HG03575 (cell line): ENCODE measurements at regions not wholly inside any gene's neighbourhood (a gene's known extent, or its start where the extent isn't known, plus 50 kb on each side); places are given as distances from the start of the nearest gene placed in this dataset.
"Not testable (repeated sequence)": the region's sequence is repeated elsewhere in the genome, so short reads cannot be mapped to it uniquely, and the experiment has no call there.

Source experiments
- ATAC-seq: cut with Tn5 transposase; IDR thresholded peaks from one replicate; pipeline ENCODE4 v1.9.1; 2021; ENCODE audit not compliant: unreplicated experiment, insufficient number of reproducible peaks, low FRiP score; ENCODE audit errors: extremely low read depth

DNA sequence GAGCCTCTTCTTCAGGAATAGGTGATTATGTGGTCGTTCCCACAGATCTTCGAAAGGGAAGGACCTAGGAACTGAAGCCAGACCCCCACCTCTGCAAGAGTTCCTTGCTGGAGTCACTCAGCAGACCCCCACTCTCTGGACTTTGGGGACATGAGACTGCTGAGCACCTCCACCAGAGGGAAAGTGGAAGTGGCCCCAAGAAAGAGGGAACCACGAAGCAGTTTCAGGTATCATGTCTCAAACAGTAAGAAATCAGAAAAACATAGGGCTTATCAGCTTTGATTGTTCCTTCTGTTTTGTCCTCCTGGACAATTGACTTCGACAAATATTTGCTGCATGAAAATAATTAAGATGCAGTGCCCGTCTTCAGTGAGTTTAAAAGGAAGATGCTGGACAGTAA, 98.9 kb downstream of the CDRT15L2 start:
- ATAC-seq: not testable (repeated sequence)

DNA sequence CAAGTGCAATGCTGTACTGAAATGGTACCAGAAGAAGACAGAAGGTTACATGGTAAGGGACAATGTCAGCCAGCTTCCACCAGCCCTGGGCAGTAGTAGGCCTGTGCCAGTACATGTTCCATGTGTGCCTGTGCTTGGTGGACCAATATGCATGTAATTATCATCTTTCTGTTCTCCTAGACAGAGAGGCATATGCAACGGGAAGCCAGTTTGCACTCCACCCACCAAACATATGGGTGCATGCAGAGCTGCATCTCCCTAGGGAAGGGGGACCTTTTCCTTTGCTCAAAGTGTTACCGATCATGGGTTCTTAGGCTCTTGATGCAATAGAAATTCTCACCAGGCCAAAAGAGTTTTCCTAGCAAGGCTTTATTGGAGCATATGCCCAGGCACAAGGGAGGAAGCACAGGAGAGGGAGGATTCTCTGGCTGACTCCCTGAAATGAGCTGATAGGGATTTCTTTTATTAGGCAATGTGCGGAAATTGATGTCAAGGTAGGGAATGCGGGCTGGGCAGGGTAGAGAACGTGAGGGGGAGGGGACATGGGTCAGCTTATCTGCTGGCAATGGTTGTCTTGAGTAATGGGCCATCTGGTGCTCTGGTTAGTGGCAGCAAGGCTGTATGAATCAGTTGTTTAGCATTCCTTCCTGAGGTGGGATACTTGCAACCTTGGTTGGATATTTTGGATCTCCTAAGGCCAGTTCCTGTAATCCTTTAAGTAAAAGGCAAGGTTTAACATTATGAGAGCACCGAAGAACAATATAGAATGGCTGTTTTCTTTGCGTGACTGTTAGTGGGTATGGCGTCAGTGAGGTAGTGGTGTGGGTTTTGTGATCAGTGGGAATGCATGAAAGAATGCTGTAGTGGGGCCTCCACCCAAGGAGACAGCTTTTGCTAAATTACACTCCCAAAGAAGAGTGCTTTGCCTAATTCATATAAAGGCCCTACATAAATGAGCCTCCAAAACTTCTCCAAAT, 102.5 kb downstream of the CDRT15L2 start:
- ATAC-seq: not testable (repeated sequence)

DNA sequence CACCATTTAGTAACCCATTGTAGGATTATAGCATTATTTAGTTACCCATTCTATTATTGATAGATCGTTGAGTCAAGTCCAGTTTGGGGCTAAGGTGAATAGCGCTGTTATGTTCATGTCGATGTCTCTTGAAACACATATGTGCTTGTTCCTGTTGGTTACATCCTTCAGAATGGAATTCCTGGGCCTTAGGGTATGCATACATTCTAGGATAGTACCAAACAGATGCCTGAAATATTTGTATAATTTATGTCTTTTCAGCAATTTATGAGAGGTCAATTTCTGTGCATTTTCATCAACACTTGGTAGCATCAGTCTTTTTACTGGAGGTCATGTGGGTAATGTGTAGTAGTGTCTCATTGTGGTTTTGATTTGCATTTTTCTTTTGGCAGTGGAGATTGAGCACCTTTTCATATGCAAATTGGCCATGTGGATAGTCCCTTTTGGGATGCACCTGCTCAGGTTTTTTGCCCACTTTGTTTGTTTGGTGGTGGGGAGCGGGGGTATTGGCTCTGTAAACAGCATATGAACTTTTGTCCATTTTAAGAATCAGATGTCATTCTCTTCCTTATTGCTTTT, 104.2 kb downstream of the CDRT15L2 start:
- ATAC-seq: not testable (repeated sequence)

DNA sequence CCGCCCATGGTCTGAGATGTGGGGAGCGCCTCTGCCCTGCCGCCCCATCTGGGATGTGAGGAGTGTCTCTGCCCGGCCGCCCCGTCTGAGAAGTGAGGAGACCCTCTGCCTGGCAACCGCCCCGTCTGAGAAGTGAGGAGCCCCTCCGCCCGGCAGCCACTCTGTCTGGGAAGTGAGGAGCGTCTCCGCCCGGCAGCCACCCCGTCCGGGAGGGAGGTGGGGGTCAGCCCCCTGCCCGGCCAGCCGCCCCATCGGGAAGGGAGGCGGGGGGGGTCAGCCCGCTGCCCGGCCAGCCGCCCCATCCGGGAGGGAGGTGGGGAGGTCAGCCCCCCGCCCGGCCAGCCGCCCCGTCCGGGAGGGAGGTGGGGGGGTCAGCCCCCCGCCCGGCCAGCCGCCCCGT, 105.5 kb downstream of the CDRT15L2 start:
- ATAC-seq: not testable (repeated sequence)

DNA sequence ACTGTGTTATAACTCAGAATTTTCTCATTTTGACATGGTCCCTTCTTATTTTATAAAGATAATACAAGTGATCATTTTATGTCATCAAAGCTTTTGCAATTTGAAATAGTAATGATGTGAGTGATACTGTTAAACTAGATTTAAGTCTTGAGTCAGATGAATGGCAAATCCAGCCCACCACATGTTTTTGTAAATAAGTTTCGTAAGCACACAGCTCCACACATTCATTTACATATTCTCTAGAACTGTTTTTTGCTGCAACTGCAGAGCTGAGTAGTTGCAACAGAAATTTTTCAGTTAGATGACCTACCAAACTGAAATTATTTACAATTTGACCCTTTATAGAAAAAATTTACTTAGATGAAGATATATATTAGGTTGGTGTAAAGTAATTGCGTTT, 108.1 kb downstream of the CDRT15L2 start:
- ATAC-seq: not testable (repeated sequence)

DNA sequence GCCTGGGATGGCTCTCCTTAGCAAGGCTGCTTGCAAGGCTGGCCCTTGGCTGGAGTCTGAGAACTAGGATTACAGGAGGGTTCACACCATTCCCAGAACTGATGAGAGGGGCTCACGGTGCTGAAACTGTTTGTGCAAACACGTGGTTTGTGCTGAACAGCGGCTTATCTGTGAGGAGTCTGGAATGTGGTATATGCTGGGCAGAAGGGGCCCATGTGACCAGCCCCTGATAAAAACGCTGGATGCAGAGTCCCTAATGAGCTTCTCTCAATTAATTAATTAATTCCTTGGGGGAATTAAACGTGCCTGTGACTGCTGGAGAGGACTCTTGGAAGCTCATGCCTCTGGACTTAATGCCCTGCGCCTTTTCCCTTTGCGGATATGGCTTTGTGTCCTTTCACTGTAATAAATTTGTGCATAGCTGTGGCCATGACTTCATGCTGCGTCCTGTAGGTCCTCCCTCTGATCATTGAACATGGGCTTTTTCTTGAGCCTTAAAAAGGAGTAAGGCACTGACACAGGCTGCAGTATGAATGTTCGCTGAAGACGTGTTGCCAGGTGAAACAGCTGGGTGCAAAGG, 109.7 kb downstream of the CDRT15L2 start:
- ATAC-seq: not testable (repeated sequence)

DNA sequence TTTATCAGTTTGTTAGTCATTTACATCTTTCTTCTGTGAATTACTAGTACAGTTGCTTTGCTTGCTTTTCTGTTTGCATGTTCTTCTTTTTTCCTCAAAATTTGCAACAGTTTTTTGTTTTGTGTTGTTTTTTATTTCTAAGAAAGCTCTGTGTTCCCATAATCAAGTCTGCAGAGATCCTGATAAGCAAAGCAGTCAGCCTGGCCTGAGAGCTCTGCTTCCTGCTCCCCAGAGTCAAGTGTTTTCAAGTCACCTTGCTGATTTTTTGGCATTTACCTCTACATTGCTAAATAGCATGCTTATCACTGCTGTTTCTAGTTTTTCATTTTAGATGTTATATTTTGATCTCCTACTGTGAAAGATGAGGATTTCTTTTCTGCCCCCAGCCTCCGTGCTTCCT, 113.2 kb downstream of the CDRT15L2 start:
- not testable (repeated sequence) for ATAC-seq

DNA sequence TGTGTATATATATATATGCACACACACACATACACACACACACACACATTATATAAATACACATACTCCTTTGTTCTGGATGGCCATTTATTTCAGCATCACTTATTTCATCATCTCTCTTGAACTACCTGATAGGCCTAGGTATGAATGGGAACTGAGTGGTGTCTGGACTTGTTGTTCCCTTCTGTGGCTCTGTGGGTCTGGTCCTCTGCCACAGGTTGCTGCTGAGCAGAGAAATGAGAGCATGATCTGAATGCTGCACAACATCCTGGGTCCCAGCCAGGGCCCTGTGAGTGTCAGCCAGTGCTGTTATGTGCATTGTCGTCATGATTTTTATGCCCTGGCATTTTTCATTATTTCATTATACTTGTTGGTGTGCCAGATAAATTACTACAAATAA, 116.3 kb downstream of the CDRT15L2 start:
- ATAC-seq: not testable (repeated sequence)

DNA sequence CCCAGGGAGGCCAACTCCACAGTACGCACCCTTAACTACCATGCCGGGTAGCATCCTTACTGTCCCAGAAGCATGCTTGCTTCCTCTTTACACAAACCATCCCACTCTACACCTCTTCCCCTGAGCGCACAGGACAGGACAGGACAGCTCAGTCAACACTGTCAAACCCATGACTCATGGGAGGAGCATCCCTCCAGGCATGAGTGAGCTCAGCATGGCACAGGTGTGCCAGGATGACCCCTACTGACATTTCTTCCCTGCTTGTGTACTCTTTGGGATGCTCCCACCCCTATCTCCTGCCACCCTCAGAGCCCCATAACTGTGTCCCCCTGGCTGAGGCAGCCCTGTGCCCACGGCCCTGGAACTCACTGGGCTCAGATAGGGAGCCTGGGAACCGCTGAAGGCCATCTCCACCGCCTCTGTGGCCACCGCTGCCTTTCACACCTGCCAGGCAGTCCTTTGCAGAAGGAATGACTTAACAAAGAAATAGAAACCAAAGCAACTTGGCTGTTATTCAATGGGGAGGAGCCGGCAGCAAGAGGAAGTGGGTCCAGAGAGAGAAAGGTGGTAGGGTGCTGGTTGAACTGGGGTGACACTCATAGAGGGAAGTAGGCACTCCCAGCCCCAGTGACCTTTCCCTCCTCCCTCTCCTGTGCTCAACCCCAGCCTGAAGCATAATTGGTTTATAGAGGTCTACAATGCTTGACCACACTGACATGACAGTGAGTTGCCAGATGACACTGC, 119.1 kb downstream of the CDRT15L2 start:
- ATAC-seq: not testable (repeated sequence)

DNA sequence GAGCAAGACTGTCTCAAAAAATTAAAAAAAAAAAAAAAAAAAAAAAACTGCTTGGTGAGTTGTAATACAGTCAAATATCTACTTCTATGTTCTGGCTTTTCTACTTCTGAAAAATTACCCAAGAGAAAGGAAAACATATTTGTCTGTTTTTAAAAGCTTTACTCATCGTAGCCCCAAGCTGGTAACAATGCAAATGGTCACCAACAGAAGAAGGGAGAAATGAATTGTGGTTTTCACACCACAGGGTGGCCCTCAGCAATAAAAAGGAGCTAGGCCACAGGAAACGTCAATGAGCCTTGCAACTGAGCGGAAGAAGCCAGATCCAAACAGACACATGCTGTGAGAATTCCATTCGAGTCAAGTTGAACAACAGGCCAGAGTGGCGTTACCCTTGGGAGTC, 121.0 kb downstream of the CDRT15L2 start:
- ATAC-seq: not testable (repeated sequence)

DNA sequence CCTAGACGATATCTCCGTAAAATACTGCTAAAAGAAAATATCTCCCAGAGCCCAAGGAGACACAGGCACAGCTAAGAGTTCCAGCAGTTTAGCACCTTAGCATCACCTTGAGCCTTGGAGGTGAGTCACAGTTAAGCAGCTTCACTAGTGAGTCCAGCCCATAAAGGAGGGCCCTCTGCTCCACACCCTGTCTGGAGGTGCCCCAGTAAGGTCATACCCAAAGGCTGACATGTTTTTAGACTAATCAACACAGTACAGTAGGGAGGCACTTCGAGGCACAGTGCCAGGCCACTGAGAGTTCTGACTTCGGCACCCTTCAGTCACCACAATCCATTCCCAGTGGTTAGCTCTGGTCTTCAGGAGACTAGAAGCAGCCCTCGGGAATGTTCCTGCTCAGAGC, 121.8 kb downstream of the CDRT15L2 start:
- ATAC-seq: not testable (repeated sequence)

DNA sequence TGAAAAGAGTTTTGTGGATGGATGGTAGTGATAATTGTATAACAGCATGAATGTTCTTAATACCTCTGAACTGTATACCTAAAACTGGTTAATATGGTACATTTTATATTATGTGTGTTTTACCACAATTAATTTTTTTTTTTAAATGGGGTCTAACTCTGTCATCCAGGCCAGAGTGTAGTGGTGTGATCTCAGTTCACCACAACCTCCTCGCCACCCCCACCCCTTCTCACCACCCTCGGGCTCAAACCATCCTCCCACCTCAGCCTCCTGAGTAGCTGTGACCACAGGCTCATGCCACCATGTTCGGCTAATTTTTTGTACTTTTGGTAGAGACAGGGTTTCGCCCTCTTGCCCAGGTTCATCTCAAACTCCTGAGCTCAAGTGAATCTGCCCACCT, 123.2 kb downstream of the CDRT15L2 start:
- ATAC-seq: no peak

DNA sequence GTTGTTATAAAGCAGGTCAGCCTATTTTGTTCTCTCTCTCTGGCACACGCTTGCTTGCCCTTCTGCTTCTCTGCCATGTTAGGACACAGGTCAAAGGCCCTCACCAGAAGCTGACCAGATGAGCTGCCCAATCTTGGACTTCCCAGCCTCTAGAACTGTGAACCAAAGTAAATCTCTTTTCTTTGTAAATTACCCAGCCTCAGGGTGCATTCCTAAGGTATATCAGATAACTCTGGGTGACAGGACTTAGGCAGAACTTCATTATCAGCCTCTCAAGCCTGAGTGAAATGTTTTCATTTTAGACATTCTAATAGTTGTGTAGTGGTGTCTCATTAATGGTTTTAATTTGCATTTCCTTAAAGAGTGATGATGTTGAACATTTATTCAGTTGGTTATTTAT, 124.3 kb downstream of the CDRT15L2 start:
- no peak for ATAC-seq

DNA sequence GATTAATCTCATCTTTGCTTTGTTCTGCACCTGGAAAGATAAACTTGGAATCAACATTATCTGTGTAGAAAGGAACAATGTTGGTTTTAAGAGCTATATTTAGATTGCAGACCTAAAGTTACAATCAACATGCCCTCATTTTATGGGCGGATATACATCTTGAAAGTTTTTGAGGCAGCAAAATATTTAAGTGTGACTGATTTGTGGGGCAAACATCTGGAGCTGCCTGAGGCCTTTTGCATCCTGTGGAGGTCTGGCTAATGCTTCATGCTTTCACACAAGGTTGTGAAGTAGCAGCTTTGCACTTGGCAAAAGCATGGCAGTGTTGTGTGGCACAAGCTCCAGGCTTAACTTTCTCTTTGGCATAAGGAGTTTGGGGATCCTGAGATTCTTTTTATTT, 125.7 kb downstream of the CDRT15L2 start:
- not testable (repeated sequence) for ATAC-seq

DNA sequence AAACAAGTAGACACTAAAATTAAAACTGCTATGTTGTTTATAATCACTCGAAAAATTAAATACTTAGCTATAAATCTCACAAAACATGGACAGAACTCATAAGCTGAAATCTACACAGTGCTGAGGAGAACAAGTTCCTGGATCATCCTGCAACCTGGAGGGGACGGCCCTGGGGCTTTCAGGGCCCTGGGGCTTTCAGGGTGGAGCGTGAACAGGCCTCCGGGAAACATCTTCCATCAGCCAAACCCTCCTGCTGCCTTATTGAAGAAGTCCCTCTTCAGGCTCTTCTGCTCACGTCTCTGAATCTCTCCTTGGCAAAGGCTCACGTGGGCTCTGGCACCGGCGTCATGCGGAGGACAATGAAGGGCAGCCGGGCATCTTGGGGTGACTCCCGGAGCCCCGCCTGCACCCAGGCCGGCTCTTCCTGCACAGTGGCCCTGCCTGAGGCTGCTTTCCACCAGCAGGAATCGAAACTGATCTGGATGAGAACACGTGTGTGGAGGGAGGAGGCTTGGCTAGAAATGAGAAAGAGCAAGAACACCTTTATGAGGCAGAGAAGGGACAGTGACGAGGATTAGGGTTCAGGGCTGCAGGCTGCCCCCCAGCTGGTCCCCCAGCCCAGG, 127.3 kb downstream of the CDRT15L2 start:
- ATAC-seq: no peak

DNA sequence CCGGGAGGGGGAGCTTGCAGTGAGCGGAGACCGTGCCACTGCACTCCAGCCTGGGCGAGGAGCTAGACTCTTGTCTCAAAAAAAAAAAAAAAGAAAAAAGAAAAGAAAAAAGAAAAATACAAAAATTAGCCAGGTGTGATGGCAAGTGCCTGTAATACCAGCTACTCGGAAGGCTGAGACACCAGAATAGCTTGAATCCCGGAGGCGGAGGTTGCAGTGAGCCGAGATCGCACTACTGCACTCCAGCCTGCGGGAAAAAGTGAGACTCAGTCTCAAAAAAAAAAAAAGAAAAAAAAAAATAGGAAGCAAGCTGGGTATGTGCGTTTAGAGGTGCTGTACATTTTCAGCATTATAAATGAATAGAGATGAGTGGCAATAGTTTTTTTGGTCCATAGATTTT, 129.3 kb downstream of the CDRT15L2 start:
- ATAC-seq: not testable (repeated sequence)

DNA sequence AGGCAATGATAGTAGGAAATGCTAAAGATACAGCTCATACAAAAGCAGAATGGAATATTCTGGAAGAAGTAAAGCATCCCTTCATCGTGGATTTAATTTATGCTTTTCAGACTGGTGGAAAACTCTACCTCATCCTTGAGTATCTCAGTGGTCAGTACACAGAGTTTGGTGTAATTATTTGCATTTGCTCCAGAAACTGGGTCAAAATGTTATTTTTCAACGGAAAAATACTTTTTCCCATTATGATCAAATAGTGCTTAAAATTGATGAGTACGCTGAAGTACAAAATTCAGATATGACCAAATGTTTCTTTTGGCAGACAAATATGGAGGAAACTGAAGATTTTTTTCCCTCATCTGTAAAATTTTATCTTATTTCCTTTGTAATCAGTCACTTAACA, 137.0 kb downstream of the CDRT15L2 start:
- ATAC-seq: not testable (repeated sequence)

DNA sequence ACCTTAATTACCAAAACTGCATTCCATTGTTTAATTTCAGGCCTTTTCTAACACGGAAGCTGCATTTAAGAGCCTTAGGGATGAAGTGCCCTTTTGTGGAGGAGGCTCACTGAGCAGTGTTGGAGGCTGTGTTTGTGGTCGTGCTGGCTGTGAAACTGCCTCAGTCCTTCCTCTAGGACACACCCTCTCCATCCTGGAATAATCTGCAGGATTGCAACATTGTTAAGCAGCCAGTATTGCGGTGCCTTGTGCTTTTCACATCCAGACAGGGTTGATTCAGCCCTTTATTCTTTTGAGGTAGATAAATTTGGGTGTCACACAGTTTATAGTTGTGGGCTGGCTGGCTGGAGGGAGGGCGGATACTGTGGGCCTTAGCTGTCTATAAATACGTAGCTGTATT, 141.6 kb downstream of the CDRT15L2 start:
- no peak for ATAC-seq

DNA sequence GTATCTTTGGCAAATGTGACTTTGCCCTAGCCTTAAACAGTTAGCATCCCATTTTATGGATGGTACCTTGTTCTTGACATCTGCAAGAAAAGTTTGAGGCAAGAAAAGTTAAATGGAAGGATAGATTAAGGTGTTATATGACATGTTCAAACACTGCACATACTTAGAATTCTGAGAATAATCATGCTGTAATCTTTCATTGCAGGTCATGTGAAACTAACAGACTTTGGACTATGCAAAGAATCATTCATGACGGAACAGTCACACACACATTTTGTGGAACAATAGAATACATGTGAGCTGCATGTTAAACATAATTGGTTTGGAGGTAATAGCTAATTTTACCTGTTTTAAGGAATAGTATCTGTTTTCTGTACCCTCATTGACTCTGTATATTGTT, 144.9 kb downstream of the CDRT15L2 start:
- ATAC-seq: not testable (repeated sequence)
